Bronchial epithelial cell (primary cell): ENCODE measurements at regions not wholly inside any gene's neighbourhood (a gene's known extent, or its start where the extent isn't known, plus 50 kb on each side); places are given as distances from the start of the nearest gene placed in this dataset.

Source experiments
- DNase-seq: peaks from one replicate; pipeline ENCODE4 v3.0.0-alpha.2; 2010; ENCODE audit warnings: low read depth
- FAIRE-seq: peaks from 2 replicates; lab custom pipeline; 2011; peaks lifted over from hg19 to GRCh38; lab: Jason Lieb, UNC
- H3K27me3 ChIP-seq: 2 replicates; pipeline ENCODE4 v1.5.1; 2011; ENCODE audit warnings: low read length; ENCODE audit not compliant: control insufficient read depth, insufficient read depth
- H3K36me3 ChIP-seq: 2 replicates; pipeline ENCODE4 v1.5.1; 2011; ENCODE audit warnings: low read length; ENCODE audit not compliant: control insufficient read depth, insufficient read depth
- H3K4me3 ChIP-seq: 2 replicates; pipeline ENCODE4 v1.5.1; 2011; ENCODE audit warnings: mild to moderate bottlenecking, low read depth, low read length, control low read depth
- CTCF ChIP-seq: IDR thresholded peaks from 2 replicates; pipeline ENCODE4 v1.5.1; 2011; ENCODE audit warnings: mild to moderate bottlenecking, moderate library complexity, low read length, control low read depth, inconsistent platforms; ENCODE audit not compliant: insufficient read depth, severe bottlenecking

- Histone ChIP-seq H3K36me3 (no peaks in the 10 kb centered on the region), H3K27me3 (no peaks in the 10 kb centered on the region), H3K4me3 (no peak overlapping the region)
- TF ChIP-seq CTCF = no peak
- DNase-seq (no peak), FAIRE-seq (no peak)
Measured at GRCh38 chr21:24869862-24870261, 737.4 kb downstream of the MRPL39 start.

- H3K36me3 ChIP-seq = no peaks in the 10 kb centered on the region
- FAIRE-seq (no peak), DNase-seq (no peak)
- H3K4me3 ChIP-seq = no peak overlapping the region
- no peaks in the 10 kb centered on the region for H3K27me3 ChIP-seq
- TF ChIP-seq CTCF = no peak
Measured at GRCh38 chr21:24868117-24868516, 739.2 kb downstream of the MRPL39 start.

GRCh38 chr21:24861471-24861870, 745.8 kb downstream of the MRPL39 start:
- Histone ChIP-seq H3K4me3 (no peak overlapping the region), H3K36me3 (no peaks in the 10 kb centered on the region), H3K27me3 (no peaks in the 10 kb centered on the region)
- no peak for TF ChIP-seq CTCF
- FAIRE-seq = no peak
- no peak for DNase-seq

GRCh38 chr21:24856326-24856725, 751.0 kb downstream of the MRPL39 start:
- no peak for TF ChIP-seq CTCF
- Histone ChIP-seq H3K4me3 (no peak overlapping the region), H3K36me3 (no peaks in the 10 kb centered on the region), H3K27me3 (no peaks in the 10 kb centered on the region)
- no peak for DNase-seq
- FAIRE-seq = no peak

- Histone ChIP-seq H3K36me3 (no peaks in the 10 kb centered on the region), H3K27me3 (no peaks in the 10 kb centered on the region), H3K4me3 (no peak overlapping the region)
- TF ChIP-seq CTCF = no peak
- DNase-seq = no peak
- no peak for FAIRE-seq
Measured at GRCh38 chr21:24852610-24853195, 754.6 kb downstream of the MRPL39 start.

GRCh38 chr21:24850121-24850520, 757.2 kb downstream of the MRPL39 start:
- DNase-seq (no peak), FAIRE-seq (no peak)
- Histone ChIP-seq H3K36me3 (no peaks in the 10 kb centered on the region), H3K4me3 (no peak overlapping the region), H3K27me3 (no peaks in the 10 kb centered on the region)
- no peak for TF ChIP-seq CTCF
